ENCODE measurements at regions not wholly inside any gene's neighbourhood (a gene's known extent, or its start where the extent isn't known, plus 50 kb on each side); places are given as distances from the start of the nearest gene placed in this dataset.

- H3K27me3 Mint-ChIP-seq (ENCODE audit: unreplicated experiment), result no peaks in the 10 kb centered on the region
- H3K36me3 Mint-ChIP-seq (ENCODE audit: low read depth, unreplicated experiment), result no peaks in the 10 kb centered on the region
- no peak overlapping the region for H3K4me3 Mint-ChIP-seq (ENCODE audit: unreplicated experiment)
- peaks cover 2% of the 10 kb centered on the region for H3K4me1 Mint-ChIP-seq (ENCODE audit: unreplicated experiment)
- no peaks in the 10 kb centered on the region for H3K9me3 Mint-ChIP-seq (ENCODE audit: unreplicated experiment)
- DNase-seq (ENCODE audit: low spot score), result no peak
- no peak overlapping the region for H3K27ac Mint-ChIP-seq (ENCODE audit: unreplicated experiment)
- TF ChIP-seq CTCF (IDR thresholded peaks at IDR 0.05; ENCODE audit: unreplicated experiment), result no peak
Measured at GRCh38 chr11:96624126-96624525, 234.3 kb downstream of the JRKL start.

DNA sequence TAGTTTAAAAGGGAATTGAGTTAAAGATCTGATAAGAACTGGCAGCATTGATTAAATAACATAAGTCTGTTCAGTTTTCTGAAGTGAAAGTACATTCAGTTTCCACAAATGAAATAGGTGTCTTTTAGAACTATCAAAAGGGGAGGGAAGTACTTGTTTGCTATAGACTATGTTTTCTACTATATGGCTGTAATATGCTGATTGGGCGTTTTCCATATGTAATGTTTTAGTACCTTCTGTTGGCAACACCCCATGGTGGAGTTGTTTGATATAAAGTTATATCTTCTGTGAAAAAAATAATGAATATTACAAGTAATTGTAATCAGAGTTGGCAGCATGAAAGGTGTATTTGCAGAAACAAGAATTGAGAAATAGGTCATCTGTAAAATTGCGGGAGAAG lies 237.6 kb downstream of the JRKL start:
- Mint-ChIP-seq H3K27ac (ENCODE audit: unreplicated experiment) (no peak overlapping the region), H3K9me3 (ENCODE audit: unreplicated experiment) (no peaks in the 10 kb centered on the region), H3K4me3 (ENCODE audit: unreplicated experiment) (no peak overlapping the region), H3K4me1 (ENCODE audit: unreplicated experiment) (no peaks in the 10 kb centered on the region), H3K27me3 (ENCODE audit: unreplicated experiment) (no peaks in the 10 kb centered on the region), H3K36me3 (ENCODE audit: low read depth, unreplicated experiment) (no peaks in the 10 kb centered on the region)
- no peak for TF ChIP-seq CTCF (IDR thresholded peaks at IDR 0.05; ENCODE audit: unreplicated experiment)
- DNase-seq (ENCODE audit: low spot score), result no peak

DNA sequence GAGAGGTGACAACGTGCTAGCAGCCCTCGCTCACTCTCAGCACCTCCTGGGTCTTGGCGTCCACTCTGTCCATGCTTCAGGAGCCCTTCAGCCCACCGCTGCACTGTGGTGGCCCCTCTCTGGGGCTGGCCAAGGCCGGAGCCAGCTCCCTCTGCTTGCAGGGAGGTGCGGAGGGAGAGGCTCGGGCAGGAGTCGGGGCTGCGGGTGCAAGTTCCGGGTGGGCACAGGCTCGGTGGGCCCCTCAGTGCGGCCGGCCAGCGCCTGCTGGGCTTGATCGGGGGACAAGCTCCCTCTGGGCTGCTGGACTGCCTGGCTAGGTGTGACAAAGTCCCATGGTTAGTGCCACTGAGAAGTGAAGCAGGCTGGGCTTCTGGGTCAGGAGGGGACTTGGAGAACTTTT lies 245.8 kb downstream of the JRKL start:
- no peaks in the 10 kb centered on the region for H3K9me3 Mint-ChIP-seq (ENCODE audit: unreplicated experiment)
- no peaks in the 10 kb centered on the region for H3K4me1 Mint-ChIP-seq (ENCODE audit: unreplicated experiment)
- no peaks in the 10 kb centered on the region for H3K36me3 Mint-ChIP-seq (ENCODE audit: low read depth, unreplicated experiment)
- no peak for DNase-seq (ENCODE audit: low spot score)
- no peak for TF ChIP-seq CTCF (IDR thresholded peaks at IDR 0.05; ENCODE audit: unreplicated experiment)
- H3K4me3 Mint-ChIP-seq (ENCODE audit: unreplicated experiment), result no peak overlapping the region
- no peak overlapping the region for H3K27ac Mint-ChIP-seq (ENCODE audit: unreplicated experiment)
- H3K27me3 Mint-ChIP-seq (ENCODE audit: unreplicated experiment), result no peaks in the 10 kb centered on the region

DNA sequence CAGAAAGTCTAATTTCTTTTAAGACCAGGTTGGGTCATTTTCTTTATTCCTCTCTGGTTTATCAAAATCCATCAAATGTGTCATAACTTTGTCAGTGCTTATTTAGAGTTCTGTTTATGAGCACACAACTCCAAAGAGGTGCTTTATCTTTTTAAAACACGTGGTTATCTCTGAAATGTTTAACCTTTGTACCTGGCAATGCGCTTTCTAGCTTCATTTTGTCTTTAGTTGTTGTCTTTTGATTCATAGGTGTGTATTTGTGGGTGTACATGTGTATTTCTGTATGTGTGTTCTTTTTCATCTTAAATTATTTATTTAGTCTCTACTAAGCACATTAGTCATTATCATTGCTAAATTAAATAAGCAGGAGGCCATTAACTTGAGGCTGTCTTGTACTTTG lies 251.4 kb downstream of the JRKL start:
- no peaks in the 10 kb centered on the region for H3K27me3 Mint-ChIP-seq (ENCODE audit: unreplicated experiment)
- H3K27ac Mint-ChIP-seq (ENCODE audit: unreplicated experiment), result no peak overlapping the region
- H3K4me1 Mint-ChIP-seq (ENCODE audit: unreplicated experiment), result no peaks in the 10 kb centered on the region
- TF ChIP-seq CTCF (IDR thresholded peaks at IDR 0.05; ENCODE audit: unreplicated experiment), result no peak
- H3K9me3 Mint-ChIP-seq (ENCODE audit: unreplicated experiment), result no peaks in the 10 kb centered on the region
- H3K4me3 Mint-ChIP-seq (ENCODE audit: unreplicated experiment), result no peak overlapping the region
- H3K36me3 Mint-ChIP-seq (ENCODE audit: low read depth, unreplicated experiment), result no peaks in the 10 kb centered on the region
- no peak for DNase-seq (ENCODE audit: low spot score)

GRCh38 chr11:96642583-96642982 lies 252.8 kb downstream of the JRKL start:
- no peak for TF ChIP-seq CTCF (IDR thresholded peaks at IDR 0.05; ENCODE audit: unreplicated experiment)
- Mint-ChIP-seq H3K4me3 (ENCODE audit: unreplicated experiment) (no peak overlapping the region), H3K9me3 (ENCODE audit: unreplicated experiment) (no peaks in the 10 kb centered on the region), H3K4me1 (ENCODE audit: unreplicated experiment) (no peaks in the 10 kb centered on the region), H3K27me3 (ENCODE audit: unreplicated experiment) (no peaks in the 10 kb centered on the region), H3K27ac (ENCODE audit: unreplicated experiment) (no peak overlapping the region), H3K36me3 (ENCODE audit: low read depth, unreplicated experiment) (no peaks in the 10 kb centered on the region)
- DNase-seq (ENCODE audit: low spot score), result no peak
